GM12892 (cell line): ENCODE measurements at regions not wholly inside any gene's neighbourhood (a gene's known extent, or its start where the extent isn't known, plus 50 kb on each side); places are given as distances from the start of the nearest gene placed in this dataset.

ENCODE experiments used
- POLR2A ChIP-seq: IDR thresholded peaks from 2 replicates; pipeline ENCODE4 v1.6.1; 2011; ENCODE audit warnings: low read depth, low read length, control low read depth
- POLR2AphosphoS5 ChIP-seq: IDR thresholded peaks from 2 replicates; pipeline ENCODE4 v1.6.1; 2011; ENCODE audit warnings: low read depth, low read length, control low read depth

GRCh38 chr5:169448826-169449225, 134.7 kb upstream of the SPDL1 start:
- TF ChIP-seq POLR2A (no peak), POLR2AphosphoS5 (no peak)
